ENCODE measurements at regions not wholly inside any gene's neighbourhood (a gene's known extent, or its start where the extent isn't known, plus 50 kb on each side); places are given as distances from the start of the nearest gene placed in this dataset.

GRCh38 chr13:33615436-33615835, 202.5 kb upstream of the RFC3 start:
- no peak for TF ChIP-seq CTCF (IDR thresholded peaks at IDR 0.05)
- TF ChIP-seq POLR2A (IDR thresholded peaks at IDR 0.05): no peak
